Liver (tissue), 8 donors: ENCODE measurements at regions not wholly inside any gene's neighbourhood (a gene's known extent, or its start where the extent isn't known, plus 50 kb on each side); places are given as distances from the start of the nearest gene placed in this dataset.

Experiments used
- DNase-seq: peaks from one replicate; pipeline ENCODE4 v3.0.0-alpha.2; 2017; ENCODE audit warnings: low spot score
- H3K27ac ChIP-seq, 2 donors: one replicate each; pipeline ENCODE4 v1.7.0; 2013; ENCODE audit warnings: inconsistent platforms in 2 of 2, low read length in 2 of 2, control low read depth in 1 of 2, low read depth in 1 of 2, mild to moderate bottlenecking in 1 of 2
- H3K27me3 ChIP-seq, 4 donors: one replicate each; pipeline versions ENCODE4 v1.6.1 to v1.7.0; 2013; ENCODE audit warnings: low read length in 3 of 4, inconsistent platforms in 1 of 4, mild to moderate bottlenecking in 1 of 4, moderate library complexity in 1 of 4; ENCODE audit not compliant: control insufficient read depth in 4 of 4, insufficient read depth in 4 of 4
- H3K36me3 ChIP-seq, 4 donors: one replicate each; pipeline versions ENCODE4 v1.6.1 to v1.7.0; 2013; ENCODE audit warnings: low read length in 3 of 4, mild to moderate bottlenecking in 3 of 4, low read depth in 1 of 4, moderate library complexity in 1 of 4; ENCODE audit not compliant: control insufficient read depth in 4 of 4, insufficient read depth in 3 of 4
- H3K4me1 ChIP-seq, 4 donors: one replicate each; pipeline versions ENCODE4 v1.6.1 to v1.7.0; 2013; ENCODE audit warnings: low read length in 3 of 4, mild to moderate bottlenecking in 3 of 4, moderate library complexity in 1 of 4; ENCODE audit not compliant: control insufficient read depth in 4 of 4, insufficient read depth in 4 of 4
- H3K4me3 ChIP-seq, 3 donors: one replicate each; pipeline versions ENCODE4 v1.6.1 to v1.7.0; 2013; ENCODE audit warnings: low read length in 3 of 3, control low read depth in 1 of 3, low read depth in 1 of 3, mild to moderate bottlenecking in 1 of 3
- H3K9ac ChIP-seq, 2 donors: one replicate each; pipeline ENCODE4 v1.7.0; 2013; ENCODE audit warnings: low read length in 2 of 2, mild to moderate bottlenecking in 2 of 2, moderate library complexity in 2 of 2, control low read depth in 1 of 2, low read depth in 1 of 2
- H3K9me3 ChIP-seq, 4 donors: one replicate each; pipeline versions ENCODE4 v1.6.1 to v1.7.0; 2013; ENCODE audit warnings: low read length in 3 of 4; ENCODE audit not compliant: control insufficient read depth in 4 of 4
- ATF3 ChIP-seq: IDR thresholded peaks from 2 replicates; pipeline ENCODE4 v1.6.1; 2016; ENCODE audit warnings: antibody characterized with exemption
- CTCF ChIP-seq: fragments of 150-350 bp; IDR thresholded peaks from 2 replicates; pipeline ENCODE4 v1.5.1; 2017; ENCODE audit warnings: improper control_type of control experiment, low read depth, low read length; ENCODE audit not compliant: missing input control
- EGR1 ChIP-seq, 2 donors: IDR thresholded peaks; 2 replicates each; pipeline ENCODE4 v1.6.1; 2016 to 2018; ENCODE audit warnings: antibody characterized with exemption in 2 of 2, low read depth in 2 of 2
- FOXA1 ChIP-seq: IDR thresholded peaks from 2 replicates; pipeline ENCODE4 v1.6.1; 2016; ENCODE audit warnings: antibody characterized with exemption
- FOXA2 ChIP-seq: IDR thresholded peaks from 2 replicates; pipeline ENCODE4 v1.6.1; 2016; ENCODE audit warnings: antibody characterized with exemption
- GABPA ChIP-seq, 2 donors: IDR thresholded peaks in 1 of 2; conservative IDR thresholded peaks in 1 of 2; 2 replicates each; pipeline ENCODE4 v1.6.1; 2016; ENCODE audit warnings: antibody characterized with exemption in 2 of 2, mild to moderate bottlenecking in 1 of 2, moderate library complexity in 1 of 2
- HNF4A ChIP-seq, 2 donors: conservative IDR thresholded peaks; 2 replicates each; pipeline ENCODE4 v1.6.1; 2016; ENCODE audit warnings: antibody characterized with exemption in 2 of 2, mild to moderate bottlenecking in 2 of 2
- HNF4G ChIP-seq: IDR thresholded peaks from 2 replicates; pipeline ENCODE4 v1.6.1; 2016; ENCODE audit warnings: antibody characterized with exemption
- JUND ChIP-seq, 2 donors: IDR thresholded peaks; 2 replicates each; pipeline ENCODE4 v1.6.1; 2016; ENCODE audit warnings: antibody characterized with exemption in 2 of 2
- MAX ChIP-seq: IDR thresholded peaks from 2 replicates; pipeline ENCODE4 v1.6.1; 2016; ENCODE audit warnings: antibody characterized with exemption
- NR2F2 ChIP-seq: IDR thresholded peaks from 2 replicates; pipeline ENCODE4 v1.6.1; 2016; ENCODE audit warnings: antibody characterized with exemption
- RAD21 ChIP-seq, 2 donors: IDR thresholded peaks; 2 replicates each; pipeline ENCODE4 v1.6.1; 2016; ENCODE audit warnings: antibody characterized with exemption in 2 of 2, mild to moderate bottlenecking in 2 of 2
- REST ChIP-seq: IDR thresholded peaks from 2 replicates; pipeline ENCODE4 v1.6.1; 2016; ENCODE audit warnings: antibody characterized with exemption, mild to moderate bottlenecking
- RXRA ChIP-seq, 2 donors: IDR thresholded peaks; 2 replicates each; pipeline ENCODE4 v1.6.1; 2017 to 2018; ENCODE audit warnings: antibody characterized with exemption in 2 of 2, mild to moderate bottlenecking in 1 of 2
- SP1 ChIP-seq: IDR thresholded peaks from 2 replicates; pipeline ENCODE4 v1.6.1; 2018; ENCODE audit warnings: antibody characterized with exemption, mild to moderate bottlenecking
- TAF1 ChIP-seq: conservative IDR thresholded peaks from 2 replicates; pipeline ENCODE4 v1.6.1; 2016; ENCODE audit warnings: antibody characterized with exemption, mild to moderate bottlenecking
- YY1 ChIP-seq: IDR thresholded peaks from 2 replicates; pipeline ENCODE4 v1.6.1; 2016; ENCODE audit warnings: antibody characterized with exemption, mild to moderate bottlenecking
- ZBTB33 ChIP-seq: IDR thresholded peaks from 2 replicates; pipeline ENCODE4 v1.6.1; 2016; ENCODE audit warnings: antibody characterized with exemption
- WGBS: extraction: QIAGEN DNeasy Blood & Tissue Kit; methylation state at CpG from one replicate; pipeline ENCODE4 v1.1.7; 2013; 5-methylcytosine and 5-hydroxymethylcytosine counted together
- donor health status: healthy.
- donor health status: healthy.
- donor health status: healthy.
- donor health status: healthy.
- donor health status: healthy.

- H3K9ac ChIP-seq, result no peak overlapping the region
These were observed 131.8 kb downstream of the ACTL8 start for GRCh38 chr1:17886838-17887441.

More at GRCh38 chr1:17886838-17887441, 131.8 kb downstream of the ACTL8 start:
- TF ChIP-seq FOXA1, result no peak
- TF ChIP-seq SP1, result no peak
- no peak for TF ChIP-seq RXRA (IDR thresholded peaks at IDR 0.05)
- no peak for TF ChIP-seq CTCF
- no peak for TF ChIP-seq RAD21 (IDR thresholded peaks at IDR 0.05)
- TF ChIP-seq MAX, result no peak
- no peak for TF ChIP-seq FOXA2
- no peak for TF ChIP-seq HNF4A (conservative IDR thresholded peaks at IDR 0.05)
- TF ChIP-seq JUND (IDR thresholded peaks at IDR 0.05), result no peak
- TF ChIP-seq YY1, result no peak
- TF ChIP-seq EGR1 (IDR thresholded peaks at IDR 0.05; ENCODE audit: low read depth in 2 of 2), result no peak
- no peak for TF ChIP-seq TAF1
- TF ChIP-seq ATF3, result no peak
- no peak for TF ChIP-seq ZBTB33
- no peak for TF ChIP-seq GABPA (IDR thresholded peaks at IDR 0.05 in 1 of 2, conservative IDR thresholded peaks at IDR 0.05 in 1 of 2)
- TF ChIP-seq NR2F2, result no peak
- no peak for TF ChIP-seq REST
- TF ChIP-seq HNF4G, result no peak
- 54% methylated on average over 6 of the region's 6 CpGs for WGBS
- Histone ChIP-seq H3K9me3 (no peaks in the 10 kb centered on the region), H3K36me3 (no peaks in the 10 kb centered on the region), H3K4me3 (no peak overlapping the region), H3K27ac (no peak overlapping the region), H3K27me3 (peaks cover 0 to 5% (median 0%) of the 10 kb centered on the region in 4 donors), H3K4me1 (no peaks in the 10 kb centered on the region)
- DNase-seq, result peak; percentile 21
